Liver (tissue), 8 donors: ENCODE measurements at regions not wholly inside any gene's neighbourhood (a gene's known extent, or its start where the extent isn't known, plus 50 kb on each side); places are given as distances from the start of the nearest gene placed in this dataset.

Experiments
- DNase-seq: peaks from one replicate; pipeline ENCODE4 v3.0.0-alpha.2; 2017; ENCODE audit warnings: low spot score
- H3K27ac ChIP-seq, 2 donors: one replicate each; pipeline ENCODE4 v1.7.0; 2013; ENCODE audit warnings: inconsistent platforms in 2 of 2, low read length in 2 of 2, control low read depth in 1 of 2, low read depth in 1 of 2, mild to moderate bottlenecking in 1 of 2
- H3K27me3 ChIP-seq, 4 donors: one replicate each; pipeline versions ENCODE4 v1.6.1 to v1.7.0; 2013; ENCODE audit warnings: low read length in 3 of 4, inconsistent platforms in 1 of 4, mild to moderate bottlenecking in 1 of 4, moderate library complexity in 1 of 4; ENCODE audit not compliant: control insufficient read depth in 4 of 4, insufficient read depth in 4 of 4
- H3K36me3 ChIP-seq, 4 donors: one replicate each; pipeline versions ENCODE4 v1.6.1 to v1.7.0; 2013; ENCODE audit warnings: low read length in 3 of 4, mild to moderate bottlenecking in 3 of 4, low read depth in 1 of 4, moderate library complexity in 1 of 4; ENCODE audit not compliant: control insufficient read depth in 4 of 4, insufficient read depth in 3 of 4
- H3K4me1 ChIP-seq, 4 donors: one replicate each; pipeline versions ENCODE4 v1.6.1 to v1.7.0; 2013; ENCODE audit warnings: low read length in 3 of 4, mild to moderate bottlenecking in 3 of 4, moderate library complexity in 1 of 4; ENCODE audit not compliant: control insufficient read depth in 4 of 4, insufficient read depth in 4 of 4
- H3K4me3 ChIP-seq, 3 donors: one replicate each; pipeline versions ENCODE4 v1.6.1 to v1.7.0; 2013; ENCODE audit warnings: low read length in 3 of 3, control low read depth in 1 of 3, low read depth in 1 of 3, mild to moderate bottlenecking in 1 of 3
- H3K9ac ChIP-seq, 2 donors: one replicate each; pipeline ENCODE4 v1.7.0; 2013; ENCODE audit warnings: low read length in 2 of 2, mild to moderate bottlenecking in 2 of 2, moderate library complexity in 2 of 2, control low read depth in 1 of 2, low read depth in 1 of 2
- H3K9me3 ChIP-seq, 4 donors: one replicate each; pipeline versions ENCODE4 v1.6.1 to v1.7.0; 2013; ENCODE audit warnings: low read length in 3 of 4; ENCODE audit not compliant: control insufficient read depth in 4 of 4
- GABPA ChIP-seq, 2 donors: IDR thresholded peaks in 1 of 2; conservative IDR thresholded peaks in 1 of 2; 2 replicates each; pipeline ENCODE4 v1.6.1; 2016; ENCODE audit warnings: antibody characterized with exemption in 2 of 2, mild to moderate bottlenecking in 1 of 2, moderate library complexity in 1 of 2
- RXRA ChIP-seq, 2 donors: IDR thresholded peaks; 2 replicates each; pipeline ENCODE4 v1.6.1; 2017 to 2018; ENCODE audit warnings: antibody characterized with exemption in 2 of 2, mild to moderate bottlenecking in 1 of 2
- SP1 ChIP-seq: IDR thresholded peaks from 2 replicates; pipeline ENCODE4 v1.6.1; 2018; ENCODE audit warnings: antibody characterized with exemption, mild to moderate bottlenecking
- WGBS: extraction: QIAGEN DNeasy Blood & Tissue Kit; methylation state at CpG from one replicate; pipeline ENCODE4 v1.1.7; 2013; 5-methylcytosine and 5-hydroxymethylcytosine counted together
- TF ChIP-seq, protein P1 (sequence below): IDR thresholded peaks from 2 replicates; pipeline ENCODE4 v1.6.1; 2016; ENCODE audit warnings: antibody characterized with exemption, mild to moderate bottlenecking
- TF ChIP-seq, protein P2 (sequence below): IDR thresholded peaks from 2 replicates; pipeline ENCODE4 v1.6.1; 2016; ENCODE audit warnings: antibody characterized with exemption
- TF ChIP-seq, protein P3 (sequence below): IDR thresholded peaks from 2 replicates; pipeline ENCODE4 v1.6.1; 2016; ENCODE audit warnings: antibody characterized with exemption
- TF ChIP-seq, protein P4 (sequence below): IDR thresholded peaks from 2 replicates; pipeline ENCODE4 v1.6.1; 2016; ENCODE audit warnings: antibody characterized with exemption
- TF ChIP-seq, protein P5 (sequence below): fragments of 150-350 bp; IDR thresholded peaks from 2 replicates; pipeline ENCODE4 v1.5.1; 2017; ENCODE audit warnings: improper control_type of control experiment, low read depth, low read length; ENCODE audit not compliant: missing input control
- donor health status: healthy.
- donor health status: healthy.
- donor health status: healthy.
- donor health status: healthy.
- donor health status: healthy.

DNA sequence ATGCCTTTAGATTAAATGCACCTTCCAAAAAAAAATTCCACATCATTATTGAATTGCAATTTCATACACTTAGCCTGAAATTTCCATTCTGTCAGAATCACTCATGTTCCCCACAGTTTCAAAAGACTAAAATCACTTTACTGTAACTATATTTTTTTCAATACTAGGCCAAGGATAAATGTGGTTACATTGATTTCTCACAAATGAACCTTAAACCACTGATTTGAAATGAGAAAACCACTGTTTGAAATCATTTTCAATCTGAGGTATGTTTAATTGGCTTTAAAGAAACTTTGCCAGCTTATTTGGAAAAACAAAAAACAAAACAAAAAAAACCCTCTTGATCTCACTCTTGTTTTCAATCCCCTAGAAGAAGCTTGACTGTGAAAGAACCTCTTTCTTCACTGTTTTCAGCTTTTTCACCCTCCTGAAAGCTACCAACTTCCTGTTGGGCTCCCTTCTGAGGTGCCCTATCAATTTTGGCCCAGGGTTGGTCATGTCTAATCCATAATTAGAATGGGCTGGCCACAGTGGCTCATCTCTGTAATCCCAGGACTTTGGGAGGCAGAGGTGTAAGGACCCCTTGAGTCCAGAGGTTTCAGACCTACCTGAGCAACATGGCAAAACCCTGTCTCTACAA, 242.5 kb downstream of the ADGRG6 start:
- Histone ChIP-seq H3K4me1 (no peaks in the 10 kb centered on the region), H3K4me3 (no peak overlapping the region), H3K9ac (no peak overlapping the region), H3K27ac (no peak overlapping the region), H3K27me3 (no peaks in the 10 kb centered on the region), H3K36me3 (no peaks in the 10 kb centered on the region), H3K9me3 (no peaks in the 10 kb centered on the region)
- no peak for DNase-seq
- TF ChIP-seq GABPA (IDR thresholded peaks at IDR 0.05 in 1 of 2, conservative IDR thresholded peaks at IDR 0.05 in 1 of 2) (no peak), RXRA (IDR thresholded peaks at IDR 0.05) (no peak)
- TF ChIP-seq, protein P1, sequence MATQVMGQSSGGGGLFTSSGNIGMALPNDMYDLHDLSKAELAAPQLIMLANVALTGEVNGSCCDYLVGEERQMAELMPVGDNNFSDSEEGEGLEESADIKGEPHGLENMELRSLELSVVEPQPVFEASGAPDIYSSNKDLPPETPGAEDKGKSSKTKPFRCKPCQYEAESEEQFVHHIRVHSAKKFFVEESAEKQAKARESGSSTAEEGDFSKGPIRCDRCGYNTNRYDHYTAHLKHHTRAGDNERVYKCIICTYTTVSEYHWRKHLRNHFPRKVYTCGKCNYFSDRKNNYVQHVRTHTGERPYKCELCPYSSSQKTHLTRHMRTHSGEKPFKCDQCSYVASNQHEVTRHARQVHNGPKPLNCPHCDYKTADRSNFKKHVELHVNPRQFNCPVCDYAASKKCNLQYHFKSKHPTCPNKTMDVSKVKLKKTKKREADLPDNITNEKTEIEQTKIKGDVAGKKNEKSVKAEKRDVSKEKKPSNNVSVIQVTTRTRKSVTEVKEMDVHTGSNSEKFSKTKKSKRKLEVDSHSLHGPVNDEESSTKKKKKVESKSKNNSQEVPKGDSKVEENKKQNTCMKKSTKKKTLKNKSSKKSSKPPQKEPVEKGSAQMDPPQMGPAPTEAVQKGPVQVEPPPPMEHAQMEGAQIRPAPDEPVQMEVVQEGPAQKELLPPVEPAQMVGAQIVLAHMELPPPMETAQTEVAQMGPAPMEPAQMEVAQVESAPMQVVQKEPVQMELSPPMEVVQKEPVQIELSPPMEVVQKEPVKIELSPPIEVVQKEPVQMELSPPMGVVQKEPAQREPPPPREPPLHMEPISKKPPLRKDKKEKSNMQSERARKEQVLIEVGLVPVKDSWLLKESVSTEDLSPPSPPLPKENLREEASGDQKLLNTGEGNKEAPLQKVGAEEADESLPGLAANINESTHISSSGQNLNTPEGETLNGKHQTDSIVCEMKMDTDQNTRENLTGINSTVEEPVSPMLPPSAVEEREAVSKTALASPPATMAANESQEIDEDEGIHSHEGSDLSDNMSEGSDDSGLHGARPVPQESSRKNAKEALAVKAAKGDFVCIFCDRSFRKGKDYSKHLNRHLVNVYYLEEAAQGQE: no peak
- TF ChIP-seq, protein P2, sequence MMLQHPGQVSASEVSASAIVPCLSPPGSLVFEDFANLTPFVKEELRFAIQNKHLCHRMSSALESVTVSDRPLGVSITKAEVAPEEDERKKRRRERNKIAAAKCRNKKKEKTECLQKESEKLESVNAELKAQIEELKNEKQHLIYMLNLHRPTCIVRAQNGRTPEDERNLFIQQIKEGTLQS: no peak
- TF ChIP-seq, protein P3, sequence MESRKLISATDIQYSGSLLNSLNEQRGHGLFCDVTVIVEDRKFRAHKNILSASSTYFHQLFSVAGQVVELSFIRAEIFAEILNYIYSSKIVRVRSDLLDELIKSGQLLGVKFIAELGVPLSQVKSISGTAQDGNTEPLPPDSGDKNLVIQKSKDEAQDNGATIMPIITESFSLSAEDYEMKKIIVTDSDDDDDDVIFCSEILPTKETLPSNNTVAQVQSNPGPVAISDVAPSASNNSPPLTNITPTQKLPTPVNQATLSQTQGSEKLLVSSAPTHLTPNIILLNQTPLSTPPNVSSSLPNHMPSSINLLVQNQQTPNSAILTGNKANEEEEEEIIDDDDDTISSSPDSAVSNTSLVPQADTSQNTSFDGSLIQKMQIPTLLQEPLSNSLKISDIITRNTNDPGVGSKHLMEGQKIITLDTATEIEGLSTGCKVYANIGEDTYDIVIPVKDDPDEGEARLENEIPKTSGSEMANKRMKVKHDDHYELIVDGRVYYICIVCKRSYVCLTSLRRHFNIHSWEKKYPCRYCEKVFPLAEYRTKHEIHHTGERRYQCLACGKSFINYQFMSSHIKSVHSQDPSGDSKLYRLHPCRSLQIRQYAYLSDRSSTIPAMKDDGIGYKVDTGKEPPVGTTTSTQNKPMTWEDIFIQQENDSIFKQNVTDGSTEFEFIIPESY: no peak
- TF ChIP-seq, protein P4, sequence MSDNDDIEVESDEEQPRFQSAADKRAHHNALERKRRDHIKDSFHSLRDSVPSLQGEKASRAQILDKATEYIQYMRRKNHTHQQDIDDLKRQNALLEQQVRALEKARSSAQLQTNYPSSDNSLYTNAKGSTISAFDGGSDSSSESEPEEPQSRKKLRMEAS: no peak
- TF ChIP-seq, protein P5, sequence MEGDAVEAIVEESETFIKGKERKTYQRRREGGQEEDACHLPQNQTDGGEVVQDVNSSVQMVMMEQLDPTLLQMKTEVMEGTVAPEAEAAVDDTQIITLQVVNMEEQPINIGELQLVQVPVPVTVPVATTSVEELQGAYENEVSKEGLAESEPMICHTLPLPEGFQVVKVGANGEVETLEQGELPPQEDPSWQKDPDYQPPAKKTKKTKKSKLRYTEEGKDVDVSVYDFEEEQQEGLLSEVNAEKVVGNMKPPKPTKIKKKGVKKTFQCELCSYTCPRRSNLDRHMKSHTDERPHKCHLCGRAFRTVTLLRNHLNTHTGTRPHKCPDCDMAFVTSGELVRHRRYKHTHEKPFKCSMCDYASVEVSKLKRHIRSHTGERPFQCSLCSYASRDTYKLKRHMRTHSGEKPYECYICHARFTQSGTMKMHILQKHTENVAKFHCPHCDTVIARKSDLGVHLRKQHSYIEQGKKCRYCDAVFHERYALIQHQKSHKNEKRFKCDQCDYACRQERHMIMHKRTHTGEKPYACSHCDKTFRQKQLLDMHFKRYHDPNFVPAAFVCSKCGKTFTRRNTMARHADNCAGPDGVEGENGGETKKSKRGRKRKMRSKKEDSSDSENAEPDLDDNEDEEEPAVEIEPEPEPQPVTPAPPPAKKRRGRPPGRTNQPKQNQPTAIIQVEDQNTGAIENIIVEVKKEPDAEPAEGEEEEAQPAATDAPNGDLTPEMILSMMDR: no peak

DNA sequence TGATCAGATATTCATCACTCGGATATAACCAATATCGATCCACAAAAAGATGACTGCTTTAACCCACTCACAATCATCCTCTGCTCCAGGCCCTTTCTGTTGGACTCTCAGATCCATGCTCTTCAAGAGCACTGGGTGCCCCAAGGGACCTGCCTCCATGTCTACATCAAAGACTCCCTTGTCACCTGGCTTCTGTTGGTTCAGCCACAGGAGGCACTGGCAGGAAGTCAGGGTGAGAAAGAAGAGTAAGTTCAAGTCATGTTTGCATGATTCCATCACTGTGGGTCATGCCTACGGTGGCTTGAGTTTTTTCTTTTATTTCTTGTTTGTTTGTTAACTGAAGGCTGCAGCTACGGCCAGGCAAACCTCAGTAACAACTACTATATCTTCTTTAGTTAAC, 243.3 kb downstream of the ADGRG6 start:
- no peaks in the 10 kb centered on the region for H3K9me3 ChIP-seq
- no peaks in the 10 kb centered on the region for H3K36me3 ChIP-seq
- H3K27ac ChIP-seq: no peak overlapping the region
- no peak for TF ChIP-seq SP1
- TF ChIP-seq GABPA (IDR thresholded peaks at IDR 0.05 in 1 of 2, conservative IDR thresholded peaks at IDR 0.05 in 1 of 2): no peak
- TF ChIP-seq, protein P1: no peak
- H3K4me1 ChIP-seq: no peaks in the 10 kb centered on the region
- 82% methylated on average over 4 of the region's 4 CpGs for WGBS
- H3K9ac ChIP-seq: no peak overlapping the region
- H3K4me3 ChIP-seq: no peak overlapping the region
- no peaks in the 10 kb centered on the region for H3K27me3 ChIP-seq
- DNase-seq: no peak
